ENCODE measurements at regions not wholly inside any gene's neighbourhood (a gene's known extent, or its start where the extent isn't known, plus 50 kb on each side); places are given as distances from the start of the nearest gene placed in this dataset.
"Not testable (repeated sequence)": the region's sequence is repeated elsewhere in the genome, so short reads cannot be mapped to it uniquely, and the experiment has no call there.

DNA sequence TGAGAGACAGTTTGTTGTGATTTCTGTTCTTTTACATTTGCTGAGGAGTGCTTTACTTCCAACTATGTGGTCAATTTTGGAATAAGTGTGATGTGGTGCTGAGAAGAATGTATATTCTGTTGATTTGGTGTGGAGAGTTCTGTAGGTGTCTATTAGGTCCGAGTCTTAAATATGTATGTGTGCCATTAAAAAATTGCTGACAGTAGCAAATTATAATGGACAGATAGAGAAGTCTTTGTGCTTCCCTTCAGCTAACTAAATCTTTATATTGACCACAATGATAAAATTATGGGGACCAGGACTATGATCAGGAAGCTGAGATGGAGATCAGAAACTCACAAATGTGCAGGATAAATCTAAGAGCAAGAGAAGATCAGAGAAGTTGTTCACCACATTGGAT is 70.1 kb upstream of the OR13H1 start:
- BruUV-seq (replicated peaks); H3K4me2 ChIP-seq; H2AFZ ChIP-seq; CTCF ChIA-PET; intact Hi-C loops (cut with micrococcal nuclease; ENCODE audit: unreplicated experiment); H4K20me1 ChIP-seq (ENCODE audit: insufficient read depth); DNase-seq; H3K9me2 ChIP-seq (ENCODE audit: insufficient read depth); H3K9me3 ChIP-seq (ENCODE audit: insufficient read depth, low read depth); H3K79me2 ChIP-seq (ENCODE audit: low read depth); H3K36me3 ChIP-seq (ENCODE audit: low read depth); H3K4me1 ChIP-seq (replicated peaks; ENCODE audit: insufficient read depth); H3K4me3 ChIP-seq; H3K27me3 ChIP-seq (ENCODE audit: insufficient read depth, low read depth); H3K27ac ChIP-seq; H3F3A ChIP-seq (ENCODE audit: insufficient read depth, low read depth); POLR2A ChIA-PET (ENCODE audit: unreplicated experiment): not testable (repeated sequence)

- no peaks in the 10 kb centered on the region for H3K36me3 ChIP-seq (ENCODE audit: low read depth)
- no peaks in the 10 kb centered on the region for H3K9me2 ChIP-seq (ENCODE audit: insufficient read depth)
- H3K9me3 ChIP-seq (ENCODE audit: insufficient read depth, low read depth) = no peaks in the 10 kb centered on the region
- BruUV-seq (replicated peaks) = no TSS peak
- ChIA-PET CTCF (no interaction called here), POLR2A (ENCODE audit: unreplicated experiment) (no interaction called here)
- H2AFZ ChIP-seq = no peak overlapping the region
- H3K79me2 ChIP-seq (ENCODE audit: low read depth) = no peaks in the 10 kb centered on the region
- H3K4me2 ChIP-seq = no peak overlapping the region
- H3K27me3 ChIP-seq (ENCODE audit: insufficient read depth, low read depth) = no peaks in the 10 kb centered on the region
- H3K4me3 ChIP-seq = no peak overlapping the region
- intact Hi-C loops (cut with micrococcal nuclease; ENCODE audit: unreplicated experiment) = no loop called here
- DNase-seq = no peak
- H3K27ac ChIP-seq = no peak overlapping the region
- TF ChIP-seq EZH2 (IDR thresholded peaks at IDR 0.05; ENCODE audit: low read depth) (no peak), CTCF (conservative IDR thresholded peaks at IDR 0.05) (no peak)
- H3F3A ChIP-seq (ENCODE audit: insufficient read depth, low read depth) = no peaks in the 10 kb centered on the region
- no peaks in the 10 kb centered on the region for H4K20me1 ChIP-seq (ENCODE audit: insufficient read depth)
- H3K4me1 ChIP-seq (replicated peaks; ENCODE audit: insufficient read depth) = no peaks in the 10 kb centered on the region
Observed at GRCh38 chrX:131477498-131477897, 66.4 kb upstream of the OR13H1 start.
